ENCODE measurements at regions not wholly inside any gene's neighbourhood (a gene's known extent, or its start where the extent isn't known, plus 50 kb on each side); places are given as distances from the start of the nearest gene placed in this dataset.
"Not testable (repeated sequence)": the region's sequence is repeated elsewhere in the genome, so short reads cannot be mapped to it uniquely, and the experiment has no call there.

DNA sequence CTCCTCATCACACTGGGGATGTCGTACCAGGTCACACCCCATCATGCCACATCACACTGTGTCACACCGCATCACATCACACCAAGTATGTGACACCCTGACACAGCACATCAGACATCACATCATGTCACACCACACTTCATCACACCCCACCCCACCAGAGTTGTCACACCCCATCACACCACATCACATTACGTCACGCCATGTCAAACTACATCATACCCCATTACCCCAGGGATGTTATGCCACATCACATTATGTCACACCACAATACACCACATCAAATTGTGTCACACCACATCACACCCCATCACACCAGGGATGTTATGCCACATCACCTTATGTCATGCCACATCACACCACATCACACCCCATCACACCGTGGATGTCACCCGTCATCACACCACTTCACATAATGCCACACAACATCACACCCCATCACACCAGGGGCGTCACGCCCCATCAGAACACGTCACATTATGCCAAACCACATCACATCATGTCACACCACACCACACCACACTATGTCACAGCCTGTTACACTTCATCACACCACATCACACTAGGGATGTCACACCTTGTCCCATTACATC lies 133.6 kb downstream of the TMEM121 start:
- H3K9me3 Mint-ChIP-seq (ENCODE audit: low read depth), result peaks cover 13% of the 10 kb centered on the region
- H3K4me3 Mint-ChIP-seq, result no peak overlapping the region
- ATAC-seq, result no peak
- H3K4me1 Mint-ChIP-seq, result no peaks in the 10 kb centered on the region
- no peak overlapping the region for H3K27ac Mint-ChIP-seq
- no peaks in the 10 kb centered on the region for H3K36me3 Mint-ChIP-seq
- peaks cover 8% of the 10 kb centered on the region for H3K27me3 Mint-ChIP-seq
- CTCF ChIA-PET, result no interaction called here
- no peak for DNase-seq

DNA sequence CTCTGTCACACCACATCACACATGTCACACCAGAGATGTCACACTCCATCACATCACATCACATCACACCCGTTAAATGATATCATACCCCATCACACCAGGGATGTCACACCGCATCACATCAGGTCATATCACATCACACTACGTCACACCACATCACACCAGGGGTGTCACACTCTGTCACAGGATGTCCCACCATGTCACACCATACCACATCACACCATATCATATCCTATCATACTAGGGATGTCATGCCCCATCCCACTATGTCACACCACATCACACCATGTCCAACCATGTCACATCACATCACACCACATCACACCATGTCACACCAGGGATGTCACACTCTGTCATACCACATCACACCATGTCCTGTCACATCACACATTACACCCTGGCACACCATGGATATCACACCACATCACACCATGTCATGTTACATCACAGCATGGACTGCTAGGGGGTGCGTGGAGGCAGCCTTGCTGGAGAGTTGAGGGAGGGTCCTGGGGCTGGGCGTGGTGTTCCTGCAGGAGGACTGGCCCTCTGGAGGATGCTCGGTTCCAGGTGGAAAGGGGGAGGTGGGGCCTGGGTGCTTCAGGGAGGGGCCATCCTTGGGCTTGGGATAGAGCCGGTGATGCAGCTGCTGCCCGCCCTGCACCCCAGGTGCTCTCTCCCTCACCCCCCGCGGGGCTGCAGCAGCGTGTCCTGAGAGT lies 134.6 kb downstream of the TMEM121 start:
- H3K4me1 Mint-ChIP-seq, result no peaks in the 10 kb centered on the region
- no peak for ATAC-seq
- H3K27ac Mint-ChIP-seq, result no peak overlapping the region
- no peak overlapping the region for H3K4me3 Mint-ChIP-seq
- no peaks in the 10 kb centered on the region for H3K36me3 Mint-ChIP-seq
- H3K9me3 Mint-ChIP-seq (ENCODE audit: low read depth), result peaks cover 13% of the 10 kb centered on the region
- CTCF ChIA-PET, result no interaction called here
- peaks cover 8% of the 10 kb centered on the region for H3K27me3 Mint-ChIP-seq
- no peak for DNase-seq

DNA sequence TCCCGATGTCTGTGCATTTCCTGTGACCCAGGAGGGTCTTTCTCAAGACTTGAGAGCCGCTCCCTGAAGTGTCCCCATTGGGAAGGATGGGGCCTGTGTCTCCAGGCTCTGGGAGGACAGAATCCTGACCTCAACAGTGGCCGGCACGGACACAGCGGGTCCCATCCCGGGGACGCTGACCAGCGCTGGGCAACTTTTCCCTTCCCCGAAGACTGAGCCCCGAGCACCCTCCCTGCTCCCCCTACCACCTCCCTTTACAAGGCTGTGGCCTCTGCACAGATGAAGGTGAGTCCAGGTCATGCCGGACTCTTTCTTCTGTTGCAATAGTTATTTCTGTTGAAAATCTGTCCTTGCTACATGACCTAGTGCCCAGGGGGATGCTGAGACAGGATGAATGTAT lies 135.7 kb downstream of the TMEM121 start:
- H3K27me3 Mint-ChIP-seq, H3K4me3 Mint-ChIP-seq, H3K36me3 Mint-ChIP-seq, H3K4me1 Mint-ChIP-seq, CTCF ChIA-PET, H3K27ac Mint-ChIP-seq, DNase-seq, ATAC-seq: not testable (repeated sequence)
- peaks cover 13% of the 10 kb centered on the region for H3K9me3 Mint-ChIP-seq (ENCODE audit: low read depth)

DNA sequence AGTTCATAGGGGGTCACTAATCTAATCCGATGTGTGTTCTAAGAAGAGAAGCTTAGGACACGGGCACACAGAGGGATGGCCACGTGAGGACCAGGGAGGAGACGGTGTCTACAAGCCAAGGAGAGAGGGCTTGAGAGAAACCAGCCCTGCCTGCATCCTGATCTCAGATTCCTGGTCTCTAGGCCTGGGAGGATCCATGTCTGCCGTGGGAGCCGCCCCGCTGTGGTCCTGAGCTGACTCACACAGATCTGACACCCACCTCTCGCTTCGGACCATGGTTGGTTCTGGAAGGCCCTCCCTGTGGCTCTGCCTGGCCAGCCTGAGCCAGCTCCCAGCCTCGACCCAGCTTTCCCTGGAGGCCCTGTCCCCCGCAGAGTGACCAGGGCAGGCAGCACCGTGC lies 136.2 kb downstream of the TMEM121 start:
- H3K36me3 Mint-ChIP-seq, DNase-seq, ATAC-seq, H3K4me1 Mint-ChIP-seq, H3K4me3 Mint-ChIP-seq, CTCF ChIA-PET, H3K27me3 Mint-ChIP-seq, H3K27ac Mint-ChIP-seq: not testable (repeated sequence)
- H3K9me3 Mint-ChIP-seq (ENCODE audit: low read depth), result peaks cover 13% of the 10 kb centered on the region

DNA sequence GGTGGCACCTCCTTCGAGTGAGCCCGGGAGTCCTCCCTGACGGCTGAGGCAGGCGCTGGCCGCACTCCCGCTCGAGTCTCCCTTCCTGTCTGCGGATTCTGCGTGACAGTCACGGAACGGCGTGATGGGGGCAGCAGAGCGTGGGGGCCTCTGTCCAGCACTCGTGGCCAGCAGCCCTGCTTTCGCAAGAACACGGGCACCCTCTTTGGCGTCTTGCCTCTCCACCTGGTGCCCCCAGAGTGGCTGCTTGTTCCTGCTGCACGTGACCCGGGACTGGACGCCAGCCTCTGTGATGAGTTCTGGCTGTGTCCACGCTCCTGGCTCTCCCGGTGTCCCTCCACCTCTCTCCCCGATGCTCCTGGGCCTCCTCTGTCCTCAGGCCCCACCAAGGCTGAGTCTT lies 136.9 kb downstream of the TMEM121 start:
- H3K27ac Mint-ChIP-seq, H3K4me1 Mint-ChIP-seq, H3K27me3 Mint-ChIP-seq, ATAC-seq, H3K36me3 Mint-ChIP-seq, CTCF ChIA-PET, DNase-seq, H3K4me3 Mint-ChIP-seq: not testable (repeated sequence)
- peaks cover 13% of the 10 kb centered on the region for H3K9me3 Mint-ChIP-seq (ENCODE audit: low read depth)

DNA sequence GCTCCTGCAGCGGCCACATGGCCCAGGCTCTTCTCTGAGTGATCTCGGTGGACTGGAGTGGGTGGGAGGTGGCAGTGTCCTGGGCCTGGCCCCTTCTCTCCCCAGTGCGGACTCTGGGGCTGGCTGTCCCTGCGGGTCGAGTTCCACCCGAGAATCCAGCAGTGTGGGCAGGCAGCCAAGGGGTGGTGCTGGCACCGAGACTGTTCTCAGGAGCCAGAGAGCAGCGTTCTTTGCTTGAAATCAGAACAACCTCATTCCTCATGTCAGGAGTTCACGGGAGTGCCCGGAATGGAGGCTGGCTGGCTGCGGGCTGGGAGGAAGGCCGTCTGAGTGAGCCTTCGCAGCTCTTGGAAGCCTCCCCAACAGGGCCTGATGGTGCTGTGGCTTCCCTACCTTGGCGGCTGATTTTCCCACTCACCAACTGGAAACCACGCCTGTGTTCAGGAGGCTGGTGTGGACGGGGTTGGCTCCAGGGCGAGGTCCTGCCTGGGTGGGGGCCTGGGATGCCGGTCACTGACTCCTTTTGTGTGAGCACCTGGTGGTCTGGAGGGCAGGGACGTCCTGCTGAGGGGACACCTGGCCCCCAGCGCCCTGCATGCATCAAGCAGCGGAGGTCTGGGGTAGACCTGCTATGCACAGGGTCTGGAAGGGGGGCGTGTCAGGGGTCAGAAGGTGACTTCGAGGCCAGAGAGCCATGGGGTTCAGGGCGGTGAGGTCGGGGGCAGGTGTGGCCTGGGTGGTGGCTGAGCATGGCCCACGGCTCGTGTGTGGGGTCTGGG lies 137.6 kb downstream of the TMEM121 start:
- ATAC-seq, H3K4me3 Mint-ChIP-seq, H3K27ac Mint-ChIP-seq, CTCF ChIA-PET, DNase-seq, H3K4me1 Mint-ChIP-seq, H3K27me3 Mint-ChIP-seq, H3K36me3 Mint-ChIP-seq: not testable (repeated sequence)
- peaks cover 13% of the 10 kb centered on the region for H3K9me3 Mint-ChIP-seq (ENCODE audit: low read depth)

DNA sequence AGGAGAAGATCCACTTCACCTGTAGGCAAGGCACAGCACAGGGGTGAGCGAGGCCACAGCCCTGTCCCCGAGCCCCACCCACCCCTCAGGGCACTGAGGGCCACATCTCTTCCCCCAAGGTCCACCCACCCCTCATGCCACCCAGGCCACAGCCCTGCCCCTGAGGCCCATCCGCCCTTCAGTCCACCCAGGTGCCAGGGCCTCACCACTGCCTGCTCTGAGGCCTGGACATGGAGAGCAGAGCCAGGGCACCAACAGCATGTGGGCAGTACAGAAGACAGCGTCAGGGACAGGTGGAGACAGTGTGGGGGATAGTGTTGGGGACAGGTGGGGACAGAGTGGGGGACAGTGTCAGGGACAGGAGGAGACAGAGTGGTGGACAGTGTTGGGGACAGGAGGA lies 138.3 kb downstream of the TMEM121 start:
- no peak overlapping the region for H3K4me3 Mint-ChIP-seq
- H3K36me3 Mint-ChIP-seq, result no peaks in the 10 kb centered on the region
- H3K4me1 Mint-ChIP-seq, result no peaks in the 10 kb centered on the region
- CTCF ChIA-PET, result no interaction called here
- DNase-seq, result no peak
- no peak overlapping the region for H3K27ac Mint-ChIP-seq
- H3K9me3 Mint-ChIP-seq (ENCODE audit: low read depth), result peaks cover 12% of the 10 kb centered on the region
- ATAC-seq, result no peak
- H3K27me3 Mint-ChIP-seq, result no peaks in the 10 kb centered on the region

DNA sequence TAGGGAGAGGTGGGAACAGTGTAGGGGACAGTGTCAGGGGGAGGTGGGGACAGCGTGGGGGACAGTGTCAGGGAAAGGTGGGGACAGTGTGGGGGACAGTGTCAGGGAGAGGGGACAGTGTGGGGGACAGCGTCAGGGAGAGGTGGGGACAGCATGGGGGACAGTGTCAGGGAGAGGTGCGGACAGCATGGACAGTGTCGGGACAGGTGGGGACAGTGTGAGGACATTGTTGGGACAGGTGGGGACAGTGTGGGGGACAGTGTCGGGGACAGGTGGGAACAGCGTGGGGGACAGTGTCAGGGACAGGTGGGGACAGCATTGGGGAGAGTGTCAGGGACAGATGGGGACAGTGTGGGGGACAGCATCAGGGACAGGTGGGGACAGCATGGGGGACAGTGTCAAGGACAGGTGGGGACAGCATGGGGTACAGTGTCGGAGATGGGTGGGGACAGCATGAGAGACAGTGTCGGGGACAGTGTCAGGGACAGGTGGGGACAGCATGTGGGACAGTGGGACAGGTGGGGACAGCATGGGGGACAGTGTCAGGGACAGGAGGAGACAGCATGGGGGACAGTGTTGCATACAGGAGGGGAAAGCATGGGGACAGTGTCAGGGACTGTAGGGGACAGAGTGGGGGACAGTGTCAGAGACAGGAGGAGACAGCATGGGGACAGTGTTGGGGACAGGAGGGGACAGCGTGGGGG lies 139.0 kb downstream of the TMEM121 start:
- ATAC-seq, result no peak
- no peak for DNase-seq
- no peaks in the 10 kb centered on the region for H3K4me1 Mint-ChIP-seq
- no peaks in the 10 kb centered on the region for H3K36me3 Mint-ChIP-seq
- H3K27me3 Mint-ChIP-seq, result no peaks in the 10 kb centered on the region
- H3K9me3 Mint-ChIP-seq (ENCODE audit: low read depth), result peaks cover 5% of the 10 kb centered on the region
- H3K27ac Mint-ChIP-seq, result no peak overlapping the region
- H3K4me3 Mint-ChIP-seq, result no peak overlapping the region
- CTCF ChIA-PET, result no interaction called here

DNA sequence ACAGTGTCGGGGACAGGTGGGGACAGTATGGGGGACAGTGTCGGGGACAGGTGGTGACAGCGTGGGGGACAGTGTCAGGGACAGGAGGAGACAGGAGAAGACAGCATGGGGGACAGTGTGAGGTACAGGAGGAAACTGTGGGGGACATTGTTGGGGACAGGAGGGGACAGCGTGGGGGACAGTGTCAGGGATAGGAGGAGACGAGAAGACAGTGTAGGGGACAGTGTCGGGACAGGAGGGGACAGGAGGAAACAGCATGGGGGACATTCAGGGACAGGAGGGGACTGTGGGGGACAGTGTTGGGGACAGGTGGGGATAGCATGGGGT lies 139.5 kb downstream of the TMEM121 start:
- ATAC-seq (no peak), DNase-seq (no peak)
- Mint-ChIP-seq H3K27ac (no peak overlapping the region), H3K36me3 (no peaks in the 10 kb centered on the region), H3K9me3 (ENCODE audit: low read depth) (peaks cover 1% of the 10 kb centered on the region), H3K27me3 (no peaks in the 10 kb centered on the region), H3K4me1 (no peaks in the 10 kb centered on the region), H3K4me3 (no peak overlapping the region)
- CTCF ChIA-PET, result no interaction called here

DNA sequence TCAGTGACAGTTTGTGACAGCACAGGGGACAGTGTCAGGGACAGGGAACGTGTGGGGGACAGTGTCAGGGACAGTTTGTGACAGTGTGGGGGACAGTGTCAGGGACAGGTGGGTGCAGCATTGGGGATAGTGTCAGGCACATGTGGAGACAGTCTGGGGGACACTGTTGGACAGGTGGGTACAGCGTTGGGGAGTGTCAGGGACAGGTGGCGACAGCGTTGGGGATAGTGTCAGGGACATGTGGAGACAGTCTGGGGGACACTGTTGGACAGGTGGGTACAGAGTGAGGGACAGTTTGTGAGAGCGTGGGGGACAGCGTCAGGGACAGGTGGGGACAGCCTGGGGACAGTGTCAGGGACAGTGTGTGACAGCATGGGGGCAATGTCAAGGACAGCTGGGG lies 140.0 kb downstream of the TMEM121 start:
- H3K27me3 Mint-ChIP-seq, result no peaks in the 10 kb centered on the region
- ATAC-seq, result peak; percentile 36
- CTCF ChIA-PET, result no interaction called here

DNA sequence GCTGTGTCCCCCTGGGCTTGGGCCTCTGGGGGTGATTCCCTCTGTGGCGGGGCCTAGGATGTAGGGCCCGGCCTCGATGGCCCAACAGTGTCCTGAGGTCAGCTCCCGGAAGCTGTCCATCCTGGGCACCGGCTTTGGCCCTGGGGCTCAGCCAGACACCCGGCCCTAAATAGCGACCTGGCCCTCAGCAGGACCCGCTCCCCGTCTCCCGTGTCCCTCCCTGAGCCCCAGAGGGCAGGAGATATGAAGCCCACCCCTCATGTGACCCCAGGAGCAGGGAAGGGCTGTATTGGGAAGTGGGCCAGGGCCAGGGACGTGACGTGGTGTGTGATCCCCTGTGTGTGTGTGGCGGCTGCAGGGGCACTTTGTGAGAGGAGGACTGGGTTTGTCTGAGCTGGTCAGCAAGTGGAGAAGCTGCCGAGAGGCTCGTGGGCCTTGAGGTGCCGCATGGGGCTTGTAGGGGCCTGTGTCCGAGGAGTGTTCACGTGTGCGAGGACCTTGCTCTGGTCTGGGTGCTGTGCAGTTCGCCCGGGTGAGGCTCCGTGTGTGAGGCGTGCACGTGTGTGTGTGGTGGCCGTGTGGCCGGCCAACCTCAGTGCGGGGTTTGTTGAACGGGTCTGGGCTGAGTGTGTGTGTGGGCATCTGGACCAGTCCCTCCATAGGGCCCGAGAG lies 140.7 kb downstream of the TMEM121 start:
- H3K4me3 Mint-ChIP-seq, ATAC-seq: not testable (repeated sequence)

More for the DNA sequence above, 140.0 kb downstream of the TMEM121 start:
- no peaks in the 10 kb centered on the region for H3K9me3 Mint-ChIP-seq (ENCODE audit: low read depth)
- no peak overlapping the region for H3K27ac Mint-ChIP-seq
- no peak overlapping the region for H3K4me3 Mint-ChIP-seq
- no peaks in the 10 kb centered on the region for H3K4me1 Mint-ChIP-seq
- no peaks in the 10 kb centered on the region for H3K36me3 Mint-ChIP-seq
- DNase-seq, result no peak

DNA sequence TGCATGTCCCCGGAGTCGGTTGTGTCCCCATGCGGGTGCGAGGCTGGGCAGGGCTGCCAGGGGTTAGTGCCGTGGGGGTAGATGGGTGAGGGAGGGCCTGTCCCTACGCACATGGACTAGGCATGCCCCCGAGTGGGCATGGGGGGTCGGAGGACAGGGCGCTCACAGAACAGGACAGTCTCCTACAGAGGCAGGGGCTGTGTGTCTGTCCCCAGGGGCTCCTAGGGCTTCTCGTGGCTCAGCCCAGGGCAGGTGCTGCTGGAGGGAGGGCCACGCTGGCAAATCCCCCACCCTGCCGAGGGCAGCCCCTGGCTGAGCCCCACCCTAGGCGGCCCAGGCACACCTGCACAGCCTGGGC lies 141.3 kb downstream of the TMEM121 start:
- H3K4me3 Mint-ChIP-seq; DNase-seq; CTCF ChIA-PET; H3K27me3 Mint-ChIP-seq; H3K9me3 Mint-ChIP-seq (ENCODE audit: low read depth); H3K36me3 Mint-ChIP-seq; H3K4me1 Mint-ChIP-seq; ATAC-seq; H3K27ac Mint-ChIP-seq: not testable (repeated sequence)

More for the DNA sequence above, 140.7 kb downstream of the TMEM121 start:
- H3K9me3 Mint-ChIP-seq (ENCODE audit: low read depth); H3K27ac Mint-ChIP-seq; H3K27me3 Mint-ChIP-seq; CTCF ChIA-PET; H3K4me1 Mint-ChIP-seq; H3K36me3 Mint-ChIP-seq; DNase-seq: not testable (repeated sequence)

DNA sequence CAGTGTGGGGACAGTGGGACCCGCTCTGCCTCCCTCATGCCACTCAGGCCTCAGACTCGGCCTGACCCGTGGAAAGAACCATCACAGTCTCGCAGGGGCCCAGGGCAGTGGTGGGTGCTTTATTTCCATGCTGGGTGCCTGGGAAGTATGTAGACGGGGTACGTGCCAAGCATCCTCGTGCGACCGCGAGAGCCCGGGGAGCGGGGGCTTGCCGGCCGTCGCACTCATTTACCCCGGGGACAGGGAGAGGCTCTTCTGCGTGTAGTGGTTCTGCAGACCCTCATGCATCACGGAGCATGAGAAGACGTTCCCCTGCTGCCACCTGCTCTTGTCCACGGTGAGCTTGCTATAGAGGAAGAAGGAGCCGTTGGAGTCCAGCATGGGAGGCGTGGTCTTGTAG lies 141.6 kb downstream of the TMEM121 start:
- H3K27me3 Mint-ChIP-seq; DNase-seq; CTCF ChIA-PET; H3K4me1 Mint-ChIP-seq; H3K9me3 Mint-ChIP-seq (ENCODE audit: low read depth); H3K36me3 Mint-ChIP-seq; H3K27ac Mint-ChIP-seq; H3K4me3 Mint-ChIP-seq; ATAC-seq: not testable (repeated sequence)

Measured in activated CD8-positive, alpha-beta memory T cell treated with anti-CD3 and anti-CD28 coated beads, Interleukin-2, amount 10 ng/mL, durations not matched to agents 7 days and 5 days (primary cell).